ENCODE measurements at regions not wholly inside any gene's neighbourhood (a gene's known extent, or its start where the extent isn't known, plus 50 kb on each side); places are given as distances from the start of the nearest gene placed in this dataset.

DNA sequence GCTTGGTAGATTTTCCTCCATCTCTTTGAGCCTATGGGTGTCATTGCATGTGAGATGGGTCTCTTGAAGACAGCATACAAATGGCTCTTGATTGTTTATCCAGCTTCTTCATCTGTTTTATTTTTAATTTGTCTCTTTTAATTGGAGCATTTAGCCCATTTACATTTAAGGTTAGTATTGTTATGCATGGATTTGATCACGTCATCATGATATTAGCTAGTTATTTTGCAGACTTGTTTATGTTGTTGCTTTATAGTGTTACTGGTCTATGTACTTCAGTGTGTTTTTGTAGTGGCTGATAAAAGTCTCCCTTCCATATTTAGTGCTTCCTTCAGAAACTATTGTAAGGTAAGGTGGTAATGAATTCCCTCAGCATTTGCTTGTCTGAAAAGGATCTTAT is 78.6 kb upstream of the RGMB start:
- no peak for TF ChIP-seq POLR2A (IDR thresholded peaks at IDR 0.05; ENCODE audit: low read depth, low read length)
- no peak for TF ChIP-seq TAF1 (IDR thresholded peaks at IDR 0.05; ENCODE audit: borderline replicate concordance, low read depth, low read length)
- TF ChIP-seq POLR2AphosphoS5 (IDR thresholded peaks at IDR 0.05; ENCODE audit: low read depth, low read length) = no peak

Data from GM12892 (cell line).